ENCODE measurements at regions not wholly inside any gene's neighbourhood (a gene's known extent, or its start where the extent isn't known, plus 50 kb on each side); places are given as distances from the start of the nearest gene placed in this dataset.

DNA sequence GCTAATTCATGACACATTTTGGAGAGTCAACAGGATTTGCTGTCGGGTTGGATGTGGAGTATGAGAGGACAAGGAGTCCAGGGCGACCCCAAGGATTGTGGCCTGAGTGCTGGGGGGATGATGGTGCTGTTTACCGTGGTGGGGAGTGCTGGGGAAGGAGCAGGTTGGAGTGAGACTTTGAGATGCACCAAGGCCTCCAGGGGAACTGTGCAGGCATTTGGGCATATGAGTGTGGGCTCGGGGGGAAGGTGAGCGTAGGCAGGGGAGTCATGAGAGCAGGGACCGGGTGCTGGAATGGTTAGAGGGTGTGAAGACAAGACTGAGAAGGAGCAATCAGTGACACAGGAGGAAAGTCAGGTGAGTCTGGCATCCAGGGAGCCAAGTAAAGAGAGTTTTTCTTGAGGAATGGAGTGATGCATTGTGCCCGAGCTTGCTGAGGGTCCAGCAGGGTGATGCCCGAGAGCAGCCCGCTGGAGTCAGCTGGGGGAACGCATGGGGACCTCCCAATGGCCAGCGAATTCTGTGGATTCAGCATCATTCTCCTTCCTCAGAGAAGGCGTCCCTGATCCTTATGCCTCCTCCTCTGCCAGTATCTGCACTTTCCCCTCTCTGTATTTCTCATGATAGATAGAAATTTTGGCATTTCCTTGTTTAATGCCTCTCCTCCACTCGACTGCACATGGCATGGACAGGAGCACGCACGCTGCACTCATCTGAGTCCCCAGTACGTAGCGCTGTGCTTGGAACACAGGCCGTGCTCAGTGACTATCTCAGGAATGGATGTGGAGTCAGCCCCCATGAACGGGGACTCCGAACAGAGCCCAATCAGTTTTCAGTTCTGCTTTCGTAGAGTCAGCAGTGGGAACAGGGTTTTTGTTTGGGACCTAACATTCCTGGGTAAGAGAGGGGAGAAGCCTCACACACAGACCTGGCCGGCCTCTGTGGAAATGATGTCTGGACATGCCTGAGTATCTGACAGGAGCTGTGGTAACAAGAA is 52.1 kb upstream of the ETV3 start:
- no peak for DNase-seq (ENCODE audit: low spot score)

DNA sequence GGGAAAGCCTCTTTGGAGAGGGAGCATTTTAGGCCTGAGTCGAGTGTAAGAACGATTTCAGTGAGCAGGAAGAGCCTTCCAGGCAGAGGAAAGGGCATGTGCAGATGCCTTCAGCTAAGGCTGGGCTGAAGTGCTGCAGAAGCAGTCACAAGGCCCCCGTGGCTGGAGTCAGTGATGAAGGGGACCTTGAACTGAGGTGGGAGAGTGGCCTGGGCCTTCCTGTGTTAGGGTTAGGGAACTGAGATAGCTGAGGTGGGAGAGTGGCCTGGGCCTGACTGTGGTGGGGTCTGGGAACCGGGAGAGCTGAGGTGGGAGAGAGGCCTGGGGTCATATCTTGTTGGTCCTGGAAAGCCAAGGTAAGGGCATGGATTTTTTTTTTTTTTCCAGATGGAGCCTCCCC is 50.9 kb upstream of the ETV3 start:
- no peak for DNase-seq (ENCODE audit: low spot score)

Measured in H4 (cell line).